ENCODE measurements at regions not wholly inside any gene's neighbourhood (a gene's known extent, or its start where the extent isn't known, plus 50 kb on each side); places are given as distances from the start of the nearest gene placed in this dataset.

- intact Hi-C loops (cut with micrococcal nuclease) (no loop called here), dilution Hi-C loops (cut with MboI; ENCODE audit: extremely low pct_ligation_motif_present, low sequenced_read_pairs) (no loop called here)
- Histone ChIP-seq H4K20me1 (replicated peaks; ENCODE audit: control insufficient read depth, extremely low read depth, insufficient read depth, low read length) (no peaks in the 10 kb centered on the region), H3K79me2 (ENCODE audit: control insufficient read depth, insufficient read depth, low read length) (no peaks in the 10 kb centered on the region), H3K36me3 (ENCODE audit: control insufficient read depth in 2 of 2, extremely low read depth in 1 of 2, insufficient read depth in 2 of 2, low read length in 2 of 2) (no peaks in the 10 kb centered on the region), H3K9me1 (replicated peaks; ENCODE audit: control insufficient read depth, extremely low read depth, insufficient read depth, low read length) (no peaks in the 10 kb centered on the region), H3K27me3 (ENCODE audit: control insufficient read depth in 2 of 2, insufficient read depth in 2 of 2, low read length in 2 of 2) (peaks cover 0 to 7% of the 10 kb centered on the region in 2 experiments), H3K9ac (replicated peaks; ENCODE audit: extremely low read depth, insufficient read depth, low read length) (no peak overlapping the region), H3K4me2 (ENCODE audit: insufficient read depth, low read length) (no peak overlapping the region), H3K4me1 (ENCODE audit: control insufficient read depth, extremely low read depth, insufficient read depth, low read length) (no peaks in the 10 kb centered on the region), H2AFZ (ENCODE audit: low read depth, low read length) (no peak overlapping the region), H3K9me3 (replicated peaks; ENCODE audit: control insufficient read depth, insufficient read depth, low read length) (no peaks in the 10 kb centered on the region), H3K27ac (ENCODE audit: insufficient read depth, low read depth, low read length) (no peak overlapping the region), H3K4me3 (replicated peaks in 1 of 3; ENCODE audit: insufficient read depth in 1 of 3, low read depth in 1 of 3, low read length in 3 of 3) (no peak overlapping the region)
- CTCF ChIA-PET: no interaction called here
- TF ChIP-seq CTCF (IDR thresholded peaks at IDR 0.05; ENCODE audit: extremely low read depth in 1 of 2, insufficient read depth in 1 of 2, low read depth in 1 of 2, low read length in 2 of 2) (no peak), GATA2 (IDR thresholded peaks at IDR 0.05; ENCODE audit: insufficient read depth, insufficient read length, low read depth, low read length) (no peak), EZH2 (IDR thresholded peaks at IDR 0.05; ENCODE audit: borderline replicate concordance, low read depth, low read length, severe bottlenecking) (no peak)
- POLR2A ChIA-PET: no interaction called here
- BruUV-seq (replicated peaks): no TSS peak
- no peak for DNase-seq (ENCODE audit: low read depth, low spot score)
- FAIRE-seq: no peak
These were observed 77.7 kb downstream of the TRIM43 start for GRCh38 chr2:95669441-95669991.

DNA sequence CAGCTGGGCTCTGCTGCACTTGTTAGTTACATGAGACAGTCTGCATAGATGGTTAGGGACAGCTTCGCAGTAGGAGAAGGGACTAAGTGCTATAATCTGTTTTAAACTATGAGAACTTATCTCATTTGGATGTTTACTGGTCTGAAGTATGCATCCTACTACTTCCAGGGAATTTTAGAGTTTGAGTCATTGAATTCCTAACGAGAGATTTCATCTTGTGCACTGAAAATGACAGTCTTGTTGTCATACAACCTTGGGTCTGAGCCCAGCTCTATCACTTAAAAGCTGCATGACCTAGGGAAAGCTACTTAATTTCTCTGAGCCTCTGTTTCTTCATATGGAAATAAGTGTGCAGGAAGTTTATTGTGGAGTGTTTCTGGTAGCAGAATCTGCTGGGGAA lies 78.4 kb downstream of the TRIM43 start:
- no peak for TF ChIP-seq POLR2A (IDR thresholded peaks at IDR 0.05; ENCODE audit: low read depth, low read length)
- TF ChIP-seq JUN (IDR thresholded peaks at IDR 0.05; ENCODE audit: borderline replicate concordance, insufficient read depth, insufficient read length, low read depth): no peak
- TF ChIP-seq, protein P1, sequence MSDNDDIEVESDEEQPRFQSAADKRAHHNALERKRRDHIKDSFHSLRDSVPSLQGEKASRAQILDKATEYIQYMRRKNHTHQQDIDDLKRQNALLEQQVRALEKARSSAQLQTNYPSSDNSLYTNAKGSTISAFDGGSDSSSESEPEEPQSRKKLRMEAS (IDR thresholded peaks at IDR 0.05; ENCODE audit: insufficient read depth, insufficient read length): no peak
- TF ChIP-seq CTCF (IDR thresholded peaks at IDR 0.05; ENCODE audit: extremely low read depth in 1 of 2, insufficient read depth in 1 of 2, low read depth in 1 of 2, low read length in 2 of 2): no peak
- no peak for TF ChIP-seq FOS (IDR thresholded peaks at IDR 0.05; ENCODE audit: borderline replicate concordance, insufficient read depth, low read length)
- no peak for TF ChIP-seq MYC (IDR thresholded peaks at IDR 0.05; ENCODE audit: low read depth, low read length)
- no peak for TF ChIP-seq GATA2 (IDR thresholded peaks at IDR 0.05; ENCODE audit: insufficient read depth, insufficient read length, low read depth, low read length)
- TF ChIP-seq EZH2 (IDR thresholded peaks at IDR 0.05; ENCODE audit: borderline replicate concordance, low read depth, low read length, severe bottlenecking): no peak
- TF ChIP-seq POLR2AphosphoS5 (IDR thresholded peaks at IDR 0.05; ENCODE audit: insufficient read depth, low read depth, low read length): no peak
- Histone ChIP-seq H3K4me1 (ENCODE audit: control insufficient read depth, extremely low read depth, insufficient read depth, low read length) (no peaks in the 10 kb centered on the region), H3K9me3 (replicated peaks; ENCODE audit: control insufficient read depth, insufficient read depth, low read length) (no peaks in the 10 kb centered on the region), H4K20me1 (replicated peaks; ENCODE audit: control insufficient read depth, extremely low read depth, insufficient read depth, low read length) (no peaks in the 10 kb centered on the region), H3K9ac (replicated peaks; ENCODE audit: extremely low read depth, insufficient read depth, low read length) (no peak overlapping the region), H3K4me2 (ENCODE audit: insufficient read depth, low read length) (no peak overlapping the region), H3K79me2 (ENCODE audit: control insufficient read depth, insufficient read depth, low read length) (no peaks in the 10 kb centered on the region), H3K27me3 (ENCODE audit: control insufficient read depth in 2 of 2, insufficient read depth in 2 of 2, low read length in 2 of 2) (peaks cover 0 to 7% of the 10 kb centered on the region in 2 experiments), H3K36me3 (ENCODE audit: control insufficient read depth in 2 of 2, extremely low read depth in 1 of 2, insufficient read depth in 2 of 2, low read length in 2 of 2) (no peaks in the 10 kb centered on the region), H3K27ac (ENCODE audit: insufficient read depth, low read depth, low read length) (no peak overlapping the region), H3K9me1 (replicated peaks; ENCODE audit: control insufficient read depth, extremely low read depth, insufficient read depth, low read length) (no peaks in the 10 kb centered on the region), H3K4me3 (replicated peaks in 1 of 3; ENCODE audit: insufficient read depth in 1 of 3, low read depth in 1 of 3, low read length in 3 of 3) (no peak overlapping the region), H2AFZ (ENCODE audit: low read depth, low read length) (no peak overlapping the region)
- no TSS peak for BruUV-seq (replicated peaks)
- POLR2A ChIA-PET: no interaction called here
- dilution Hi-C loops (cut with MboI; ENCODE audit: extremely low pct_ligation_motif_present, low sequenced_read_pairs): no loop called here
- intact Hi-C loops (cut with micrococcal nuclease): no loop called here
- CTCF ChIA-PET: no interaction called here
- no peak for DNase-seq (ENCODE audit: low read depth, low spot score)
- no peak for FAIRE-seq

Measured in endothelial cell of umbilical vein (primary cell).